PC-3 (cell line): ENCODE measurements at regions not wholly inside any gene's neighbourhood (a gene's known extent, or its start where the extent isn't known, plus 50 kb on each side); places are given as distances from the start of the nearest gene placed in this dataset.

Experiments used
- ATAC-seq: fragments of 200-7000 bp; cut with Tn5 transposase; 2 replicates; pipeline ENCODE4 v1.9.1; 2020; ENCODE audit warnings: mild to moderate bottlenecking, moderate library complexity
- BruUV-seq: library from RNA; stranded (reverse); fragments of 400-500 nt; replicated peaks from 2 replicates; lab custom pipeline; 2021; lab: Mats Ljungman, UMichigan
- CTCF ChIA-PET: fragments of 300-600 bp; sonication (Branson Sonifier 250); formaldehyde crosslinking; loops from one replicate; lab custom pipeline; 2022; ENCODE audit warnings: antibody characterized with exemption; lab: Charles Lee
- POLR2A ChIA-PET: fragments of 300-600 bp; sonication (Branson Sonifier 250); formaldehyde crosslinking; loops from one replicate; lab custom pipeline; 2022; ENCODE audit warnings: antibody characterized with exemption; ENCODE audit not compliant: unreplicated experiment; lab: Charles Lee
- DNase-seq: peaks from one replicate; pipeline ENCODE4 v3.0.0-alpha.2; 2015
- H2AFZ ChIP-seq: fragments of 300-600 bp; sonication (generic); 2 replicates; pipeline ENCODE4 v1.6.0; 2016; ENCODE audit warnings: antibody characterized with exemption, low read length
- H3F3A ChIP-seq: fragments of 300-600 bp; sonication (generic); one replicate; pipeline ENCODE4 v1.6.0; 2017; ENCODE audit warnings: antibody characterized with exemption, low read length, control low read depth, mild to moderate bottlenecking; ENCODE audit not compliant: unreplicated experiment
- H3K27ac ChIP-seq: fragments of 300-600 bp; sonication (generic); 2 replicates; pipeline ENCODE4 v1.5.1; 2016; ENCODE audit warnings: mild to moderate bottlenecking, low read length
- H3K27me3 ChIP-seq: fragments of 300-600 bp; sonication (generic); 2 replicates; pipeline ENCODE4 v1.6.1; 2016; ENCODE audit warnings: low read length, mixed read lengths
- H3K36me3 ChIP-seq: fragments of 300-600 bp; sonication (generic); 2 replicates; pipeline ENCODE4 v1.6.1; 2016; ENCODE audit warnings: low read depth, mixed run types, low read length, mixed read lengths
- H3K4me1 ChIP-seq: fragments of 300-600 bp; sonication (generic); 2 replicates; pipeline ENCODE4 v1.5.1; 2016; ENCODE audit warnings: low read length; ENCODE audit not compliant: insufficient read depth
- H3K4me2 ChIP-seq: fragments of 300-600 bp; sonication (generic); 2 replicates; pipeline ENCODE4 v1.6.0; 2016; ENCODE audit warnings: low read length
- H3K4me3 ChIP-seq: fragments of 300-600 bp; sonication (generic); 2 replicates; pipeline ENCODE4 v1.5.1; 2016; ENCODE audit warnings: mild to moderate bottlenecking, low read length, mixed read lengths
- H3K79me2 ChIP-seq: fragments of 300-600 bp; sonication (generic); 2 replicates; pipeline ENCODE4 v1.6.1; 2017; ENCODE audit warnings: low read length, mixed read lengths
- H3K9ac ChIP-seq: fragments of 300-600 bp; sonication (generic); 2 replicates; pipeline ENCODE4 v1.6.0; 2016; ENCODE audit warnings: mild to moderate bottlenecking, low read length
- H3K9me2 ChIP-seq: fragments of 300-600 bp; sonication (generic); replicated peaks from 2 replicates; pipeline ENCODE4 v1.6.1; 2016; ENCODE audit warnings: mixed run types, low read length, mixed read lengths
- H3K9me3 ChIP-seq: fragments of 300-600 bp; sonication (generic); 2 replicates; pipeline ENCODE4 v1.6.1; 2016; ENCODE audit warnings: low read length, mixed read lengths
- H4K20me1 ChIP-seq: fragments of 300-600 bp; sonication (generic); 2 replicates; pipeline ENCODE4 v1.6.1; 2016; ENCODE audit warnings: low read length, mixed read lengths
- CTCF ChIP-seq: fragments of 300-600 bp; sonication (generic); conservative IDR thresholded peaks from 2 replicates; pipeline ENCODE4 v1.5.1; 2017; ENCODE audit warnings: antibody characterized with exemption, low read depth, mild to moderate bottlenecking, low read length
- EZH2 ChIP-seq: fragments of 300-600 bp; sonication (generic); IDR thresholded peaks from one replicate; pipeline ENCODE4 v1.6.1; 2017; ENCODE audit warnings: antibody characterized with exemption, mild to moderate bottlenecking, low read length; ENCODE audit not compliant: unreplicated experiment
- EZH2phosphoT487 ChIP-seq: fragments of 300-600 bp; sonication (generic); IDR thresholded peaks from 2 replicates; pipeline ENCODE4 v1.6.1; 2018; ENCODE audit warnings: mild to moderate bottlenecking, antibody characterized with exemption, low read length, borderline replicate concordance
- intact Hi-C: fragments of 100-400 bp; cut with micrococcal nuclease; formaldehyde crosslinking; loops from 2 replicates; pipeline ENCODE4 v1.9.0; 2023

- CTCF ChIA-PET = no interaction called here
- no peak for ATAC-seq
These were observed 363.5 kb downstream of the MRPL39 start for GRCh38 chr21:25243808-25244207.

GRCh38 chr21:25240974-25241373 lies 366.3 kb downstream of the MRPL39 start:
- ATAC-seq = no peak
- TF ChIP-seq EZH2 (no peak), CTCF (no peak), EZH2phosphoT487 (no peak)
- CTCF ChIA-PET = no interaction called here
- Histone ChIP-seq H3K9me3 (peaks cover 3% of the 10 kb centered on the region; the same call in 1 of the 2 replicates), H3K9ac (no peak overlapping the region), H2AFZ (no peak overlapping the region), H3K27me3 (no peaks in the 10 kb centered on the region), H3K4me1 (no peaks in the 10 kb centered on the region), H3K36me3 (no peaks in the 10 kb centered on the region), H3F3A (no peaks in the 10 kb centered on the region), H3K4me2 (no peak overlapping the region), H3K9me2 (no peaks in the 10 kb centered on the region), H3K27ac (no peak overlapping the region), H3K4me3 (no peak overlapping the region), H4K20me1 (no peaks in the 10 kb centered on the region), H3K79me2 (no peaks in the 10 kb centered on the region)
- POLR2A ChIA-PET = no interaction called here
- no peak for DNase-seq
- intact Hi-C loops = no loop called here
- no TSS peak for BruUV-seq

More at GRCh38 chr21:25243808-25244207, 363.5 kb downstream of the MRPL39 start:
- H3K27ac ChIP-seq = no peak overlapping the region
- H3K9me2 ChIP-seq = no peaks in the 10 kb centered on the region
- H2AFZ ChIP-seq = no peak overlapping the region
- POLR2A ChIA-PET = no interaction called here
- H3K79me2 ChIP-seq = no peaks in the 10 kb centered on the region
- H3K9me3 ChIP-seq = no peaks in the 10 kb centered on the region; the same call in 1 of the 2 replicates
- intact Hi-C loops = no loop called here
- no peak overlapping the region for H3K4me2 ChIP-seq
- TF ChIP-seq EZH2 (no peak), CTCF (no peak), EZH2phosphoT487 (no peak)
- H3K36me3 ChIP-seq = no peaks in the 10 kb centered on the region
- H3K27me3 ChIP-seq = no peaks in the 10 kb centered on the region
- H3K9ac ChIP-seq = no peak overlapping the region
- no TSS peak for BruUV-seq
- DNase-seq = no peak
- no peaks in the 10 kb centered on the region for H3F3A ChIP-seq
- H3K4me1 ChIP-seq = no peaks in the 10 kb centered on the region
- no peak overlapping the region for H3K4me3 ChIP-seq
- no peaks in the 10 kb centered on the region for H4K20me1 ChIP-seq

- Histone ChIP-seq H3K79me2 (no peaks in the 10 kb centered on the region), H3F3A (no peaks in the 10 kb centered on the region), H3K9ac (no peak overlapping the region), H3K4me3 (no peak overlapping the region), H3K36me3 (no peaks in the 10 kb centered on the region), H3K9me3 (peaks cover 3% of the 10 kb centered on the region; the same call in 1 of the 2 replicates), H3K4me2 (no peak overlapping the region), H3K4me1 (no peaks in the 10 kb centered on the region), H3K9me2 (no peaks in the 10 kb centered on the region), H3K27me3 (no peaks in the 10 kb centered on the region), H2AFZ (no peak overlapping the region), H3K27ac (no peak overlapping the region), H4K20me1 (no peaks in the 10 kb centered on the region)
- intact Hi-C loops = no loop called here
- DNase-seq = no peak
- ChIA-PET POLR2A (no interaction called here), CTCF (no interaction called here)
- ATAC-seq = no peak
- TF ChIP-seq EZH2 (no peak), EZH2phosphoT487 (no peak), CTCF (no peak)
- BruUV-seq = no TSS peak
These were observed 372.2 kb downstream of the MRPL39 start for GRCh38 chr21:25234857-25235801.
